IMR-90 (cell line): ENCODE measurements at regions not wholly inside any gene's neighbourhood (a gene's known extent, or its start where the extent isn't known, plus 50 kb on each side); places are given as distances from the start of the nearest gene placed in this dataset.

Experiments used
- CTCF ChIP-seq: conservative IDR thresholded peaks from 2 replicates; pipeline ENCODE4 v1.5.1; 2012; ENCODE audit warnings: mild to moderate bottlenecking, low read depth, low read length, improper control_type of control experiment
- POLR2A ChIP-seq: IDR thresholded peaks from 2 replicates; pipeline ENCODE4 v1.6.1; 2012; ENCODE audit warnings: mild to moderate bottlenecking, low read depth, low read length
- SMC3 ChIP-seq: fragments of 150-350 bp; IDR thresholded peaks from 2 replicates; pipeline ENCODE4 v1.6.1; 2016; ENCODE audit warnings: low read depth, mild to moderate bottlenecking, antibody characterized with exemption, low read length, moderate library complexity

GRCh38 chr10:128764190-128764589 is 638.0 kb upstream of the MKI67 start:
- TF ChIP-seq POLR2A (no peak), SMC3 (no peak), CTCF (no peak)
